NCI-H510A (cell line): ENCODE measurements at regions not wholly inside any gene's neighbourhood (a gene's known extent, or its start where the extent isn't known, plus 50 kb on each side); places are given as distances from the start of the nearest gene placed in this dataset.

ENCODE experiments used
- DNase-seq: peaks from one replicate; lab custom pipeline; 2025; lab: John Stamatoyannopoulos, UW

DNA sequence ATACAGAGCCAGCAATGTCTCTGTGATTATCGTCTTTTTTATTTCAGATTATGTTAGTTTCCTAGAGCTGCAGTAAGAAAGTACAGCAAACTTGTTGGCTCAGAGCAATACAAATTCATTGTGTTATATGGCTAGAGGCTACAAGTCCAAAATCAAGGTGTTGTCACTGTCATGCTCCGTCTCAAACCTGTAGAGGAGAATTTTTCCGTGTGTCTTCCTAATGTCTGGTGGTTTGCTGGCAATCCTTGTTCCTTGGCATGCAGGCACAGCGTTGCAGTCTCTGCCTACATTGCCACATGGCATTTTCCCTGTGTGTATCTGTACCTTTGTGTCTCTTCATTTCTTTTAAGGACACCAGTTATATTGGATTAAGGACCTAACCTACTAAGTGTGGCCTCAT lies 244.4 kb downstream of the LRRIQ3 start:
- DNase-seq = no peak

DNA sequence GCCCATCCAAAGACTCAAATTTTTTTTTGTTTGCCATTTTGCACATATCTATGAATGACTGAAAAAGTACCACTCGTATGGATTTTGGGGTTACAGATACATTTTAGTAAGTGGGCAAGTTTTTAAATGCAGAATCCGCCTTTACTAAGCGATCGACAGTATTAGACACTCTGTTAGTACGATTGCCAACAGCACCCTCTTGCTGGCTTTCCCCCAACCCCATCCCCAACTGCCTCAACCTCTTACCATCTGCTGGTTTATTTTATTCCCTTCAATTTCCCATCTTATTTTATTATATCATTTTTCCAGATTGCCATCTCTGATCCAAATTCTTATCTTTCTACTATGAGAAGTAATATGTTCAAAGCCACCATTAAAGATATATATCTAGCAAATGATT lies 244.8 kb downstream of the LRRIQ3 start:
- DNase-seq = no peak

DNA sequence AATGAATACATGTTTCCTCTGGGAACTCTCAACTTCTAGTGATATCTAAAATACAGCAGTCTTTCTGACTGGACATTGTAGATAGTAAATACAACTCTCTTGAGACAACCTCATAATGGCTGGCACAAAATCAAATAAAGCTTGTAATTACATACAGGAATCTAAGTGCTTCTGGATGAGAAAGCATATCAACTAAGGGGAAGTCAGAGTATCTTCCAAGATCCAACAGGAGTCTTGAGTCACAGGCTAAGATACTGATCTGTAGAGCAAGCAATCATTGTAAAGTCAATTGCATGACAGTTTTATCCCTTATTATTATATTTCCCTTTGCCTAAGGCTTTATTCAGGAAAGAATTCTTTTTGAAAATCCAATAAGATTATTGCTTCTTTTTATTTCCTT lies 249.9 kb downstream of the LRRIQ3 start:
- no peak for DNase-seq

DNA sequence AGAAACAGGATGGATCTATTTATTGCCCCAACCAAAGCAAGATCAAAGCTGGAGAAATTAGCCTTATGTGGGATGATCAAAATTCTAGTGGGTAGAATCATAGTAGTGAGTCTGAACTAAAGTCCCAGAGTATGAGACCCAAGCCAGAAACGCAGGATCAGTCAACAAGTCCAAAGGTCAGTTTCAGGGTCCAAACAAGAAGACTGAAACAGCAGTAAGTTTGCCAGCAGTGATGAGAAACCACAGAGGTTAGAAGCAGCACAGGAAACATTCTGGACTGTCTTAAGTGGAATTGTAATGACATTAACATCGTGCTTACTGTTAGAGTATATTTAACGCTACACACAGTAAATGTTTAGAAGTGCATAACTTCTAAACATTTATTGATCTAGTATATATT lies 251.0 kb downstream of the LRRIQ3 start:
- DNase-seq = no peak

DNA sequence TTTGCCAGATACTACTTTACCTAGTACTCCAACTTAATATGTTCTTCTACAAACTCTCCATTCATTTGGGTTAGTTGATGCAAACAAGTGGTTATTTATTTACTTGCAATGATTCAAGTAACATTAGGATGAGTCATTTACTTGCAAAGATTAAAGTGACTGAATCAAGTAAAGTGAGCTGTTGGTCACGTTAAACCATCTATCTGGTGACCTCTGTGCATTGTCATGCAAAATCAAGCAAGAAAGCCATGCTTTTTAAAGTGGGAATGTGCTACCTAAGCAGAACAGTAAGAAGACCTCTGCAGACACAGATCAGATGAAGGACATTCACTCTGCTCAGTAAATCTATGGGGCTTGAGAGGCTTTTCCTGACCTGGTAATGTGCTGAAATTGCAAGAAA lies 254.7 kb downstream of the LRRIQ3 start:
- no peak for DNase-seq

DNA sequence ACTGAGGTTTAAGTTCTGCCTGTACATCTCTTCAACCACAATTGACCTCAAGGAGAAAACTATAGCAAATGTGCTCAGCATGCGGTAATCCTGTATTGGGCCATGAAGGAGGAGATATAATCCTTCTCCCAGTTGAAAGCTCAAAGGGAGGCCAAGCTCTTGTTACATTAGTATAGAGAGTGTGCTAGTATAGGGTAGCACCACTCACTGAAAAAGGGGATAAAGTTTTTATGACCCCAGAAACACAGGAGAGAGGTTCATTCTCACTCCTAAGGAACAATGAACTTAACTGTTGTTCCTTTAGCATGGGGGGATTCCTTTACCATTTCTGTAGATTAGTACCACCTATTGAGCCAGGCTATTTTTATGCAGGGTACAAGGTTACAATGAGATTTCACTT lies 267.7 kb downstream of the LRRIQ3 start:
- DNase-seq = no peak

DNA sequence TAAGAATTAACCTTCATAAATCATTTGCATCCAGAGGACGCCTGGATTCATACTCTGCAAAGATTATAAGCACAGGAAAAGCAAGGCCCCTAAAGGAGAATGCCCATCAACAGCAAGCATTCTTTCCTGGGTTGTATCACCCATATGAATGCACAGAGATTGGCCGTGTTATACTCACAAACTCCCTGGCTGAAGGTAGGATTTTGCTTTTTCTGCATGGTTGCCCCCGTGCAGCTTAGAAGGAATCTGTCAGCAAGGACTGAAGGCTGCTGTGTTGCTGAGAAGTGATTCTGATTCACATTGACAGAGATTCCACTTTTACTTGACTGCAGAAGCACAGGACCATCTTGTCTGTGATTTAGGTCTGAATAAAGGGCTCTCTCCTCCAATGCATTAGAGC lies 283.0 kb downstream of the LRRIQ3 start:
- DNase-seq = no peak

DNA sequence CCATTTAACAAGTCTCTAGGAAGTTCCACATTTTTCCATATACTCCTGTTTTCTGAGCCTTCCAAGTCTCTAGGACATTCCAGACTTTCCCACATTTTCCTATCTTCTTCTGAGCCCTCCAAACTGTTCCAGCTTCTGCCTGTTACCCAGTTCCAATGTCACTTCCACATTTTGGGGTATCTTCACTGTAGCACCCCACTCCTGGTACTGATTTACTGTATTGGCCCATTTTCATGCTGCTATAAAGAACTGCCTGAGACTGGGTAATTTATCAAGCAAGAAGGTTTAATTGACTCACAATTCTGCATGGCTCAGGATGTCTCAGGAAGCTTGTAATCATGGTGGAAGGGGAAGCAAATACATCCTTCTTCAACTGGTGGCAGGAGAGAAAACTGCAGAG lies 285.0 kb downstream of the LRRIQ3 start:
- no peak for DNase-seq

DNA sequence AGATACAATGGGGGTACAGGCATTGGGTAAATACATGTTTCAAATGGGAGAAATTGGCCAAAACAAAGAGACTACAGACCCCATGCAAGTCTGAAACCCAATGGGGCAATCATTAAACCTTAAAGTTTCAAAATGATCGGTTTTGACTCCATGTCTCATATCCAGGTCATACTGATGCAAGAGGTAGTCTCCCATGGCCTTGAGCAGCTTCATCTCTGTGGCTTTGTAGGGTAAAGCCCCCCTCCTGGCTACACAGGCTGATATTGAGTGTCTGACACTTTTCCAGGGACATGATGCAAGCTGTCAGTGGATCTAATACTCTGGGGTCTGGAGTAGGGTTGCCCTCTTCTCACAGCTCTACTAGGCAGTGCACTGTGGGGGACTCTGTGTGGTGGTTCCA lies 286.1 kb downstream of the LRRIQ3 start:
- no peak for DNase-seq

DNA sequence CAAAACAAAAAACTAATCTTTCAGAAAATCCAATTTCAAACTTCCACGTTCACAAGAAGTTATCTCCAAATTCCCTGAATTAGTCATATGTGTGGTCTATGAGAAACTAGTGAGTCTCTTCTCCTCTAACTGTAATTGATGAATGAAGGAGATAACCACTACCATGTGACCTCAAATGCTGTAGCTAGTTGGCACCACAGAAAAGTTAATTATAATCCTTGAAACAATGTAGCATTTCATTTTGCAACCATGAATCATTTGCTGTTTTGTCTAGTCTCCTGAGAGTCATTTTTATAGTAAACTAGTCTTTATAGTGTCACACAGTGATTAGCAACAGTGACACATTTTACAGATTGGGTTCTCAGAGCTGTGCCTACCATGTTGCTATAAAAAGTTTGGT lies 287.5 kb downstream of the LRRIQ3 start:
- DNase-seq = no peak

DNA sequence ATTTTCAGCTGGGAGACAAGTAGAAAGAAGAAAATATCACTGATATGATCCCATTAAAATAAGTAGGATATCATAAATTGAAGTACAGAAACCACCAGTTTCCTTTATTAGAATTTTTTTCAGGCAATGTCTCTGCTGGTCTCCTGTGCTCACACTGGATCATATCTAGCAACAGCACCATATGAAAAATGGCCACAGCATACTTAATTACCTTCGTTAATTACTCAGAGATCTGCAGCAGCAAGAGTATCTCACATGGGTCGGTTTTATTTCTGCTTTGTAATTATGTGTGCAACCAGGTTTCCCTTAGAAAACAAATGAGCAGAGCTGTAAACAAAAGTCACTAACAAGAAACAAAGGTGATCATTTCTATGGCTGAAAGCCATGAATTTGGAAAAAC lies 287.9 kb downstream of the LRRIQ3 start:
- DNase-seq = no peak

DNA sequence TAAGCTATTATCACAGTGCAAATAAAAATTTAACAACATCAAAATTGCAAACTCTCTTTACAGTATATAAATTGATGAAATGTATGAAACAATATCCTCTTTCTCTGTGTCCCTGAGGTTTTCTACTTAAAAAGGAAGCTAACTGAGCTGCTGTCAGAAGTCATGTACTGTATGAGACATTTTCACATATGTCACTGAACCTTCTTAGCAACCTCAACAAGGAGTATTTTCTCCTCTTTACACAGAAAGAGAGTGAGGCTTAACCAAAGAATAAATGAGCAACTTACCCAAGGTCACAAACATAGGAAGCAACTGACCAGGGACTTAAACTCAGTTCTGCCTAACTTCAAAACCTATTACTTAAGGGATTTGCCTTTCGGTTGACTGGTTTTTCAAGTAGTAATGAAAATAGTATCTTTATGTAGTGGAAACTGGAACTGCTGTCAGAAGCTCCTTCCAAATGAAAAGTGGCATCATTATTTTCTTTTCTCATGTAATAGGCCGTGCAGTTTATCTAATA lies 288.9 kb downstream of the LRRIQ3 start:
- DNase-seq = no peak

DNA sequence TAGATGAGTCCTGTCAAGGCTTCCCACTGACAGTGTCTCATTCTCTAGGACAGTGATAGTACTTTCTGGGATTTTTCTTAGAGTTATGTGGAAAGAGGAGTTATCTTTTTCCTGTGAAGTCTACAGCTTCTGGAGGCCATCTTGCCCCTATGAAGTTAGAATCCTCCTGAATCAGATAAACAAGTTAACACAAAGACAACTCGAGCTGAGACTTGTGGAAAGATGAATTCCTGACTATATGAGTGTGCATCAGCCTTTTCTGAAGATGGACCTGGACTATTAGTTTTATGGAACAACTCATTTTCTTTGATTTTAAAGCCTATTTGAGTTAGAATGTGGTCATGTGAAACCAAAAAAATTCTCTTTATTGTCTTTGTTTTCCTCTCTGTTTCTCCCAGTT lies 290.9 kb downstream of the LRRIQ3 start:
- DNase-seq = no peak

DNA sequence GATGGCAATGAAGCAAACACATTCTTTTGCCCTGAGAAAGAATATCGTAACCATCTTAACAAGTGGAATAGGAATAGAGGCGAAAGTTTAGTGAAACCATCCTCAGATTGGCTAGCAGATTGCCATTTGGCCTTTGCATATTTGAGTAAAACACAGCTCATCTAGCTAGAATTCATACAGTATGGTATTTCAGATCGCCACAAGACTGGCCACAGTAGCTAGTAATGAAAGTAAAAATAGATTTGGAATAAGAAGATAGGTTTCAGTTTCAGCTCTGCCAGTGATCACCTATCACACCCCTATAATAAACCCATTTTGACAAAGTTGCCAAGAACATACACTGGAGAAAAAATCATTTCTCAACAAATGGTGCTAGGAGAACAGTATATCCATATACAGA lies 294.9 kb downstream of the LRRIQ3 start:
- no peak for DNase-seq

DNA sequence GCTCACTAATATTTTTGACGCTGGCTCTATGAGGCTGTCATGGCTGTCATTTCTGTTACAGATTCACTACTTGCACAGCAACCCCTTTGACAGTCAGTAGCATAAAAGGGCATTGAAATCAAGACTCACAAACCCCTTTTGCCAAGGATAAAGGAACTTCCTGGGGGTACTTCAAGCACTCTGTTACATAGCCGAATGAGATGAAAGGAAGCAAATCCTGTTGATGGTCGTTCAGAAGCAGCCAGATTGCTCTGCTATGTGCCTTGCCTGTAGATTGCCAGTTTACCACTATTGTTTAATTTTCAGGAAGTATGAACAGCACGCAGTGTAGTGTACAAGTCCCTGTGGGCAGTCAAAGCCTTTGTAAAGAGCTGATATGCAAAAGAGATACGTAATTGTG lies 296.2 kb downstream of the LRRIQ3 start:
- DNase-seq = no peak

DNA sequence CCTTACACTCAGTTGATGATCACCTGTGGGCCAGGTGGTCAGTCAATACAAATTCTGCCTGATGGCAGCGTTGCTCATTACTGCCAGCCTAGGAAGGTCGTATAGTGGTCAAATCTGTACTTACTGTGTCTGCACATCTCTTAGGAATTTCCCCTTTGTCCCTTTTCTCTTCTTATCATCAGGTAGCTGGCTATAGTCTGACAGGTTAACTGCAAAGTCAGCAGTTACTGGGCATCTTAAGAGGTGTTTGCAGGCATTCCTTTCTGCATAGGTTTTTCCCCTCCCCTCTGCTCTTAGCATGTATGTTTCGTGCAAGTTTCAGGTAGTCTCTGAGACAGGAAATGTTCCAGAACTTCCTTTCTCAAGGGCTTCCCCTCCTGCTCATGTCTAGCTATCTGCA lies 298.7 kb downstream of the LRRIQ3 start:
- DNase-seq = no peak

DNA sequence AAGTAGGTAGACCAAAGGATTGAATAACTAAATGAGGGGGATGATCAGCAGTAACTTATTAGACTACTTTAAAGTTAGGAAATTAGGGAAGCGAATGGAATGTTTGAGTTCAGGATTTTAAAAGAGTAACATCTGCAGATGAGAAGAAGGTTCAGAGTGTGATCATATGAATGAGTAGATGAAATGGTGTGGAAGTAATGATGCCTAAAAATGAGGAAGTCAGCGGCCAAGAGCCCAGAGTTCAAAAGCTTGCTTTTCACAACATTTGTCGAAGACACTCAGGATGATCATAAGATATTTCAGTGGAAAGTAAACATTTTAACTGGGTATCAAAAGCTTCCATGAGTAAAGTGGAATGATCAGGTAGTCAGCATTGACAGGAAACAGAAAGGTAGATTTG lies 299.4 kb downstream of the LRRIQ3 start:
- no peak for DNase-seq

DNA sequence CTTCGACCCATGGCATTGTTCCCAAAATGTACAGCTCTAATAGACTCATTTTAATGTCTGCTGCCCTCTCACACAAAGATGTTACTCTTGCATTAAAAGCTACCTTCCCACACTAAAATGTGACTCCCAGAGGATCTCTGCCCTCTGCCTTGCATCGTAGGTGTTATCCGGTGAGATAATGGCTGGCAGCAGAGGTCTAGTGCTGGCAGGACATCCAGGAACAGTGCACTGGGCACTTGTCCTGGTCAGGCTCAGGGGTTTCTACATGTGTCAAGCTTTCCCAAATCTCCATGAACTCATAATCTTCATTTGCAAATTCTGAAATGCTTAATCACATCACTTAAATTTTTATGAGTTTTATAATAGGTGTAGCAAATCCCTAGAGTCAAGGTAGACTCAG lies 310.6 kb downstream of the LRRIQ3 start:
- DNase-seq = no peak

DNA sequence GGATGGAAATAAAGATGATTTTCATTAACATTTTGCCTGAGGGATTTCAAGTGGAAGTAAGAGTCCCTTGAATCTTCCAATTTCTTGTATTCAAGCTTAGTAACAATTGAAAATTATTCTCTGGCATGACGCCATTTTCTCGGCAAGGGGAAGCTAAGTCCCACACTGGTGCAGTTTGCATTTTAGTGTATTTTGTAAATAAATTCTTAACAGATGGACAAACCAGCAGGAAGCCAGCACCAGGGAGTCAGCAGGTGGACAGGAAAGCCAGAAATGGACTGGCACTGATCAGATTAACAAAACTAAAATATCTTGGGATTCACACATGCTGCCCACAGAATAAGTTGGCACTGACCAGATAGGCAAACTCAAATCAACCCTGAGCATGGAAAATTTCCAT lies 311.3 kb downstream of the LRRIQ3 start:
- no peak for DNase-seq

DNA sequence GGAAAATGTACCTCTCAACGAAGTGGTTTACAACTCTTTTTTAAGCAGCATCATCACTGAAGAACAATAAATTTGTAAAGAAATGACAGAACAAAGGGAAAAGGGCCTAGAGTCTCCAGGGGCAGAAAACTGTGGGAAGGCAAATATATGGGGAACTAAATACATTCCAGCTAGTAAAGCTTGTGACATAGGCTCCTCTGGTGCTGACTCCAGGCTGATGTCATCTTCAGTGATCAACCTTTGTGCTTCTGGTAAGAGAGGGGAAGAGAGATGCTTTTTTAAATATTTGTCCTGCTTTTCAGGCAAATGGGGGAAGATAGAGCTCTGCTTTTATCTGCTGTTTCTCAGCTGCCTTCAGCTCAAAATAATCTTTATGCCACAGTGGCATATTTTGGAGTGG lies 323.2 kb downstream of the LRRIQ3 start:
- DNase-seq = no peak

DNA sequence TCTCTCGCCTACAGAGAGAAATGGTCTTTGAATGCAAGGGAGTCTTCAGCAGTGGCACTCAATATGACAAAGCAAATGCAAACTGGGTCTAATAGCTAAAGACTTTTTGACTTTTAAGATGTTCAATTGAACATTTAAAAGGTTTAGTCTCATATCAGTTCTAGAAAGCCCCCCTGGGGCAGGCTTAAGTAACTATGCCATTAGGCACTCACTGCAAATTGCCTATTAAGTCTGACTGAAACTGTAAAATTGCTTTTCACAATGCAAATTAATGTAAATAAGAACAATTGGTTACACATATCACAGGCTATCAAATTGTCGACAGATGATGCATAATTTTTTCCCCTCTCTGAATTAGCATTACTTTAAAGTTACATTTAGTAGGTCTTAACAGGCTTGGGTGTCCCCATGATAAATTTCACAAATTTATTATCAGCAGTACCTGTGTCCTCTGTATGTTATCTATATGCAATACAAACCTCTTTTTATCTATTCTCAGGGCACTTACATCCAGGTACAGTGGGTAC lies 329.1 kb downstream of the LRRIQ3 start:
- no peak for DNase-seq

DNA sequence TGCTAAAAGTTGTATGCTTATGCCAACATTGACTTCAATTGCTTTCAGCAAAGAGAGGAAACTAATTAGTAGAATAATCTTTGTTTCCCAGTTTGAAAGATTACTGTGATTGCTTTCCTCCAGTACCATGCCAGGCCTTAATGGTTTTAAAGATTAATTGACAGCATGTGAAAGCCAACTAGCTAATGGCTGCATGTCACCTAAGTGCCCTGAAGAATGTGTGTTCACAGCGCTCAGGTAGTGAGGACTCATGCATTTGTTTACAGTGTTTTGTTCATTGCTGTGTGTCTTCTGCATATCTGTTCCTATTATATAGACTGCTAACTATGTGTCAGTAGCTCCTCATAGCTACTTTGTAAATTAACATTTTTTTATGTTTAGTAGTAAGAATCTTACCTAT lies 335.6 kb downstream of the LRRIQ3 start:
- DNase-seq = no peak

DNA sequence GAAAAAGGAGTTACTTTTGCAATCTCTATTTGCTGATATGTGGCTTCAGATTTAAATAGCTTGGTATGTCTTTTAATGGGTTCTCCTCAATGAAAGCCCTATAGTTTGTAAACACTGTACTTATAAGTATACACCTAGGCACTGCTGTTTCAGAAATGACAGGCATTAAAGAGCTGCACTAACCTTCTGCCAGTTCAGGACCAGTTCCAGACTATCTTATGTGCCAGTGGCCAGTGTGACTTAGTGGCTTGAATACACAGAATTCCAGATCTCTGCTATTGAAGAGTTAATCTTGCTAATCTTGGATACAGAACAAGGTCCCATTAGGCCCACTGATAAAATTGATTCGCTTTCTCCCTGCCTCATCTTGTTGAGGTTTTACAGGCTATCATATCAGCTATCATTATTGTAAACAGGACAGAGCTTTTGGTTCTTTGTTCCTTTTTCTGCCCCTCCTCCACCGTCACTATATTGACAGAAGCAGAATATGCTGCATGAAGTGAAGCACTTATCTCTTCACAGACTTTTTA lies 337.5 kb downstream of the LRRIQ3 start:
- no peak for DNase-seq

DNA sequence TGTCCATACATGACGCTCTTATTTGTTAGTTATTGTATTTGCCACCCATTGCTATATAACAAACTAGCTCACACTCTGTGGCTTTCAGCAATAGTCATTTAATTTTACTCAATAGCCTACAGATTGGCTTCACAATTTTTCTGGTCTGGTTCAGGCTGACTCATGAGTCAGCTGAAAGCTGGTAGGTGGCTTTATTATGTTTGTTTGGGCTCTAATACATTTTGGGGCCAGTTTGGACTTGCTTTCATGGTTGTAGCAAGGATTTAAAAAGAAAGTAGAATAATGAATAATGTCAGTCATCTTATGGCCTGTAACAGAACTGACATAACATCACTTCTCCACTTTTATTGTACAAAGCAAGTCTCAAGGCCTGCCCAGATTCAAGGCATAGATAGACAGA lies 338.7 kb downstream of the LRRIQ3 start:
- no peak for DNase-seq

DNA sequence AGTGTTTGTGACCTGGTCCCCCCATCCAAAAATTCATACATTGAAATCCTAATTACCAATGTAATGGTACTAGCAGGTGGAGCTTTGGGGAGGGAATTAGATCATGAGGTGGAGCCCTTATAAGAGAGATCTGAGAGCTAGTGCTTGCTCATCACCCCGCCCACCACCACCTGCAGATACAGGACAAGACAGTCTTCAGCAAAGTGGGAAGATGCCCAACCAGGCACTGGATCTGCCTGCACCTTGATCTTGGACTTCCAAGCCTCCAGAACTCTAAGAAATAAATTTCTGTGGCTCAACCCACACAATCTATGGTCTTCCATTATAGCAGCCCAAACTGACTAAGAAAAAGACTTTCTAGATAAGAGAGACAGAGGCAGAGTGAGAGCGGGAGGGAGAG lies 343.4 kb downstream of the LRRIQ3 start:
- DNase-seq = no peak
